ENCODE measurements at regions not wholly inside any gene's neighbourhood (a gene's known extent, or its start where the extent isn't known, plus 50 kb on each side); places are given as distances from the start of the nearest gene placed in this dataset.

- no peak for TF ChIP-seq CTCF (IDR thresholded peaks at IDR 0.05)
- 89 to 98% (median 96%) methylated on average over 7 of the region's 7 CpGs for WGBS, 3 donors
- no peaks in the 10 kb centered on the region for H3K36me3 ChIP-seq (ENCODE audit: insufficient read depth in 1 of 2, low read depth in 1 of 2)
- H3K27ac ChIP-seq: no peak overlapping the region
- no peaks in the 10 kb centered on the region for H3K27me3 ChIP-seq (ENCODE audit: insufficient read depth in 3 of 3, low read length in 2 of 3)
- intact Hi-C loops (cut with DNase I): no loop called here
- ATAC-seq (no peak), DNase-seq (no peak)
- no peak overlapping the region for H3K4me3 ChIP-seq
- no peaks in the 10 kb centered on the region for H3K4me1 ChIP-seq
- no peaks in the 10 kb centered on the region for H3K9me3 ChIP-seq
Observed at GRCh38 chr2:236692937-236693336, 123.3 kb downstream of the ACKR3 start.

- no peak for ATAC-seq
- Histone ChIP-seq H3K4me1 (no peaks in the 10 kb centered on the region), H3K27ac (no peak overlapping the region), H3K9me3 (no peaks in the 10 kb centered on the region), H3K4me3 (no peak overlapping the region), H3K36me3 (ENCODE audit: insufficient read depth in 1 of 2, low read depth in 1 of 2) (no peaks in the 10 kb centered on the region), H3K27me3 (ENCODE audit: insufficient read depth in 3 of 3, low read length in 2 of 3) (no peaks in the 10 kb centered on the region)
- TF ChIP-seq CTCF (IDR thresholded peaks at IDR 0.05): no peak
- intact Hi-C loops (cut with DNase I): no loop called here
- DNase-seq: no peak
- 95 to 99% (median 98%) methylated on average over 4 of the region's 4 CpGs for WGBS, 3 donors
Observed at GRCh38 chr2:236693531-236693930, 123.9 kb downstream of the ACKR3 start.

GRCh38 chr2:236694146-236694888, 124.7 kb downstream of the ACKR3 start:
- intact Hi-C loops (cut with DNase I): no loop called here
- H3K27me3 ChIP-seq (ENCODE audit: insufficient read depth in 3 of 3, low read length in 2 of 3): no peaks in the 10 kb centered on the region
- H3K4me3 ChIP-seq: no peak overlapping the region
- no peak for DNase-seq
- TF ChIP-seq CTCF (IDR thresholded peaks at IDR 0.05): no peak
- H3K9me3 ChIP-seq: no peaks in the 10 kb centered on the region
- no peak for ATAC-seq
- WGBS, 3 donors: 86 to 90% (median 90%) methylated on average over 10 of the region's 10 CpGs
- H3K36me3 ChIP-seq (ENCODE audit: insufficient read depth in 1 of 2, low read depth in 1 of 2): no peaks in the 10 kb centered on the region
- H3K4me1 ChIP-seq: no peaks in the 10 kb centered on the region
- no peak overlapping the region for H3K27ac ChIP-seq

GRCh38 chr2:236696834-236697233, 127.2 kb downstream of the ACKR3 start:
- Histone ChIP-seq H3K4me1 (no peaks in the 10 kb centered on the region), H3K36me3 (ENCODE audit: insufficient read depth in 1 of 2, low read depth in 1 of 2) (no peaks in the 10 kb centered on the region), H3K9me3 (no peaks in the 10 kb centered on the region), H3K4me3 (no peak overlapping the region), H3K27ac (no peak overlapping the region), H3K27me3 (ENCODE audit: insufficient read depth in 3 of 3, low read length in 2 of 3) (no peaks in the 10 kb centered on the region)
- 59 to 64% (median 63%) methylated on average over 3 of the region's 3 CpGs for WGBS, 3 donors
- DNase-seq: no peak
- intact Hi-C loops (cut with DNase I): no loop called here
- no peak for TF ChIP-seq CTCF (IDR thresholded peaks at IDR 0.05)
- ATAC-seq: no peak

Measured in psoas muscle (tissue), 7 donors.